Parathyroid adenoma (tissue), 2 donors: ENCODE measurements at regions not wholly inside any gene's neighbourhood (a gene's known extent, or its start where the extent isn't known, plus 50 kb on each side); places are given as distances from the start of the nearest gene placed in this dataset.

ENCODE experiments used
- H2AFZ ChIP-seq: fragments of 300-600 bp; sonication (generic); one replicate; pipeline ENCODE4 v1.7.0; 2017; ENCODE audit warnings: antibody characterized with exemption, mild to moderate bottlenecking
- H3K27ac ChIP-seq: fragments of 300-600 bp; sonication (generic); one replicate; pipeline ENCODE4 v1.7.0; 2017
- H3K27me3 ChIP-seq: fragments of 300-600 bp; sonication (generic); one replicate; pipeline ENCODE4 v1.7.0; 2017; ENCODE audit warnings: low read length; ENCODE audit not compliant: control insufficient read depth, insufficient read depth
- H3K36me3 ChIP-seq: fragments of 300-600 bp; sonication (generic); one replicate; pipeline ENCODE4 v1.7.0; 2017; ENCODE audit warnings: low read length; ENCODE audit not compliant: control insufficient read depth, insufficient read depth
- H3K4me1 ChIP-seq: fragments of 300-600 bp; sonication (generic); one replicate; pipeline ENCODE4 v1.7.0; 2017; ENCODE audit warnings: control low read depth
- H3K4me2 ChIP-seq: fragments of 300-600 bp; sonication (generic); one replicate; pipeline ENCODE4 v1.7.0; 2017; ENCODE audit warnings: low read length
- H3K4me3 ChIP-seq: fragments of 300-600 bp; sonication (generic); one replicate; pipeline ENCODE4 v1.7.0; 2017; ENCODE audit warnings: low read depth, low read length
- H3K79me2 ChIP-seq: fragments of 300-600 bp; sonication (generic); one replicate; pipeline ENCODE4 v1.7.0; 2017; ENCODE audit warnings: control low read depth
- H3K9ac ChIP-seq: fragments of 300-600 bp; sonication (generic); one replicate; pipeline ENCODE4 v1.7.0; 2017; ENCODE audit warnings: mild to moderate bottlenecking
- H3K9me3 ChIP-seq: fragments of 300-600 bp; sonication (generic); one replicate; pipeline ENCODE4 v1.7.0; 2017; ENCODE audit warnings: low read length; ENCODE audit not compliant: control insufficient read depth
- CTCF ChIP-seq: fragments of 300-600 bp; sonication (generic); IDR thresholded peaks from one replicate; pipeline ENCODE4 v1.7.0; 2017; ENCODE audit warnings: antibody characterized with exemption, mild to moderate bottlenecking
- donor health status: primary hyperparathyroidism.

GRCh38 chr5:114296191-114296590 is 65.7 kb upstream of the KCNN2 start:
- no peak overlapping the region for H3K4me2 ChIP-seq
- no peak overlapping the region for H3K9ac ChIP-seq
- H3K79me2 ChIP-seq: no peaks in the 10 kb centered on the region
- H3K9me3 ChIP-seq: no peaks in the 10 kb centered on the region
- no peak for TF ChIP-seq CTCF
- no peaks in the 10 kb centered on the region for H3K4me1 ChIP-seq
- no peaks in the 10 kb centered on the region for H3K27me3 ChIP-seq
- no peak overlapping the region for H3K4me3 ChIP-seq
- H3K36me3 ChIP-seq: no peaks in the 10 kb centered on the region
- no peak overlapping the region for H3K27ac ChIP-seq
- no peak overlapping the region for H2AFZ ChIP-seq

GRCh38 chr5:114297915-114298314 is 64.0 kb upstream of the KCNN2 start:
- no peaks in the 10 kb centered on the region for H3K9me3 ChIP-seq

GRCh38 chr5:114305402-114306207 is 56.3 kb upstream of the KCNN2 start:
- no peaks in the 10 kb centered on the region for H3K36me3 ChIP-seq
- H3K9me3 ChIP-seq: no peaks in the 10 kb centered on the region
- no peak for TF ChIP-seq CTCF
- no peaks in the 10 kb centered on the region for H3K27me3 ChIP-seq
- no peaks in the 10 kb centered on the region for H3K79me2 ChIP-seq
- H3K27ac ChIP-seq: no peak overlapping the region
- no peaks in the 10 kb centered on the region for H3K4me1 ChIP-seq
- no peak overlapping the region for H3K4me3 ChIP-seq
- no peak overlapping the region for H2AFZ ChIP-seq
- H3K4me2 ChIP-seq: no peak overlapping the region
- no peak overlapping the region for H3K9ac ChIP-seq

More at GRCh38 chr5:114297915-114298314, 64.0 kb upstream of the KCNN2 start:
- Histone ChIP-seq H3K79me2 (no peaks in the 10 kb centered on the region), H3K36me3 (no peaks in the 10 kb centered on the region), H3K27me3 (no peaks in the 10 kb centered on the region), H3K4me1 (no peaks in the 10 kb centered on the region), H2AFZ (no peak overlapping the region), H3K9ac (no peak overlapping the region), H3K4me3 (no peak overlapping the region), H3K4me2 (no peak overlapping the region), H3K27ac (no peak overlapping the region)
- no peak for TF ChIP-seq CTCF

GRCh38 chr5:114308017-114308416 is 53.9 kb upstream of the KCNN2 start:
- Histone ChIP-seq H3K79me2 (no peaks in the 10 kb centered on the region), H3K9ac (no peak overlapping the region), H3K4me3 (no peak overlapping the region), H3K4me1 (no peaks in the 10 kb centered on the region), H3K9me3 (no peaks in the 10 kb centered on the region), H3K4me2 (no peak overlapping the region), H3K27ac (no peak overlapping the region), H3K27me3 (no peaks in the 10 kb centered on the region), H2AFZ (no peak overlapping the region), H3K36me3 (no peaks in the 10 kb centered on the region)
- TF ChIP-seq CTCF: no peak

GRCh38 chr5:114308508-114308907 is 53.4 kb upstream of the KCNN2 start:
- no peak for TF ChIP-seq CTCF
- Histone ChIP-seq H3K4me3 (no peak overlapping the region), H3K9ac (no peak overlapping the region), H3K4me2 (no peak overlapping the region), H3K79me2 (no peaks in the 10 kb centered on the region), H3K4me1 (no peaks in the 10 kb centered on the region), H2AFZ (no peak overlapping the region), H3K27me3 (no peaks in the 10 kb centered on the region), H3K9me3 (no peaks in the 10 kb centered on the region), H3K27ac (no peak overlapping the region), H3K36me3 (no peaks in the 10 kb centered on the region)
